Astrocyte of the spinal cord (primary cell): ENCODE measurements at regions not wholly inside any gene's neighbourhood (a gene's known extent, or its start where the extent isn't known, plus 50 kb on each side); places are given as distances from the start of the nearest gene placed in this dataset.
A peak's percentile ranks its signal among the peaks of the same experiment; 100 is the strongest.

Source experiments
- DNase-seq: peaks from one replicate; pipeline ENCODE4 v3.0.0; 2011; ENCODE audit warnings: low read depth, low spot score
- H3K4me3 ChIP-seq: 2 replicates; pipeline ENCODE4 v1.5.1; 2011; ENCODE audit warnings: low read depth, mild to moderate bottlenecking, low read length, moderate library complexity
- CTCF ChIP-seq: IDR thresholded peaks from 2 replicates; pipeline ENCODE4 v1.5.1; 2012; ENCODE audit warnings: low read depth, mild to moderate bottlenecking, low read length, inconsistent platforms
- in situ Hi-C: cut with HindIII; loops from 2 replicates; pipeline ENCODE4 v1.10.0; 2017; ENCODE audit warnings: low sequenced_read_pairs

- no peak overlapping the region for H3K4me3 ChIP-seq
- peak; percentile 7 for TF ChIP-seq CTCF
- in situ Hi-C loops = no loop called here
- DNase-seq = peak; percentile 13
Observed at GRCh38 chr18:67590571-67591141, 74.1 kb upstream of the DSEL start.

GRCh38 chr18:67589325-67589724, 72.8 kb upstream of the DSEL start:
- H3K4me3 ChIP-seq = no peak overlapping the region
- TF ChIP-seq CTCF = no peak
- DNase-seq = no peak
- in situ Hi-C loops = no loop called here

GRCh38 chr18:67586101-67586500, 69.6 kb upstream of the DSEL start:
- no peak for DNase-seq
- no peak for TF ChIP-seq CTCF
- in situ Hi-C loops = no loop called here
- H3K4me3 ChIP-seq = no peak overlapping the region

GRCh38 chr18:67583621-67584020, 67.1 kb upstream of the DSEL start:
- no peak for DNase-seq
- TF ChIP-seq CTCF = no peak
- in situ Hi-C loops = no loop called here

GRCh38 chr18:67582488-67582887, 66.0 kb upstream of the DSEL start:
- in situ Hi-C loops = no loop called here
- TF ChIP-seq CTCF = no peak
- no peak for DNase-seq
- H3K4me3 ChIP-seq = no peak overlapping the region

More at GRCh38 chr18:67583621-67584020, 67.1 kb upstream of the DSEL start:
- H3K4me3 ChIP-seq = no peak overlapping the region

- DNase-seq = no peak
- no peak for TF ChIP-seq CTCF
- in situ Hi-C loops = no loop called here
- no peak overlapping the region for H3K4me3 ChIP-seq
Observed at GRCh38 chr18:67581178-67581577, 64.7 kb upstream of the DSEL start.

GRCh38 chr18:67577386-67577785, 60.9 kb upstream of the DSEL start:
- in situ Hi-C loops = no loop called here
- no peak for DNase-seq
- no peak overlapping the region for H3K4me3 ChIP-seq
- TF ChIP-seq CTCF = no peak
